GM18861 (cell line): ENCODE measurements at regions not wholly inside any gene's neighbourhood (a gene's known extent, or its start where the extent isn't known, plus 50 kb on each side); places are given as distances from the start of the nearest gene placed in this dataset.
"Not testable (repeated sequence)": the region's sequence is repeated elsewhere in the genome, so short reads cannot be mapped to it uniquely, and the experiment has no call there.

ENCODE experiments used
- ATAC-seq: cut with Tn5 transposase; IDR thresholded peaks from one replicate; pipeline ENCODE4 v1.9.1; 2021; ENCODE audit not compliant: unreplicated experiment

DNA sequence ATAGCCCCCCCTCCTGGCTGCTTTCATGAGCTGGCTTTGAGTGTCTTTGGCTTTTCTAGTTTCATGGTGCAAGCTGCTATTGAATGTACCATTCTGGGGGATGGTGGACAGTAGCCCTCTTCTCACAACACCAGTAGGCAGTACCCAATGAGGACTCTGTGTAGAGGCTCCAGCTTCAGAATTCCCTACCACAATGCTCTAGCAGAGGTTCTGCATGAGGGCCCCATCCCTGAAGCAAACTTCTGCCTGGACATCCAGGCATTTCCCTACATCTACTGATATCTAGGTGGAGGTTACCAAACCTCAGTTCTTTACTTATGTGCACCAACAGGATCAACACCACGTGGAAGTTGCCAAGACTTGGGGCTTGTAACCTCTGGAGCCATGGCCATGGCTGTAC, 1742.9 kb downstream of the SI start:
- ATAC-seq, result no peak

DNA sequence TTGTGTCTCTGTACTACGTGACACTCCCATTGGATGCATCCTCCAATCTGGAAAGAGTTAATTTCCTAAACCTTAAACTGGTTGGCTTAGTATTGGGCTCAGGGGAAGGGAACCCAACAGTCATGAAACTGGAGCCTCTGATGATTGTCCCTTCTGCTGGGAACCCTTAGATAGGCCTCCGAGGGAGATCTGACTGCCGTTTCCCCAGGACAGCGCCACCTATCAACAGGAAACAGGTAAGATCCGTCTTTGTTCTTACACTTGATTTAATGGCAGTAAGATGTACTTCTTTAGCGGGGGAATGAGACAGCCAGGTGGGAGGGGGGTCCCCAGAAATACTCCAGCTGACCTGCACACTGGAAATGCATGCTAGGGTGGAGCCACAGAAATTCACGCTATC, 1749.6 kb downstream of the SI start:
- no peak for ATAC-seq

DNA sequence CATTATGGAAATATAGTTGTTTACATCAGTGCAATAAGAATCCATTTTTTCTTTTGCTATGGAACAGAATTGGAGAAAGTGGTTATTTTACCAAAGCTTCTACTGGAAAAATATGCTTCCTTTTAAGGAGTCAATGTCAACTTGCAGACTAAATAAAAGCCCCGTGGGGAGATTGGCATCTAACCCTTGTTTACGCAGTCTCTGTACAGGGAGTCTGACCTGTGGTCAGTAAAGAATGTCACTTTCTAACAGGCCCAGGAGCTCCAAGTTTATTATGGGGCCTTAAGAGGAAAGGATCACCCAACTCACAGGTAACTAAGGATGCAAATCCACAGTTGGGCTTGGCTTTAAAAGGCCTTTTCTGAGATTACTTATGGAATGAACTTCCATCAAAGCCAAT, 1751.2 kb downstream of the SI start:
- no peak for ATAC-seq

DNA sequence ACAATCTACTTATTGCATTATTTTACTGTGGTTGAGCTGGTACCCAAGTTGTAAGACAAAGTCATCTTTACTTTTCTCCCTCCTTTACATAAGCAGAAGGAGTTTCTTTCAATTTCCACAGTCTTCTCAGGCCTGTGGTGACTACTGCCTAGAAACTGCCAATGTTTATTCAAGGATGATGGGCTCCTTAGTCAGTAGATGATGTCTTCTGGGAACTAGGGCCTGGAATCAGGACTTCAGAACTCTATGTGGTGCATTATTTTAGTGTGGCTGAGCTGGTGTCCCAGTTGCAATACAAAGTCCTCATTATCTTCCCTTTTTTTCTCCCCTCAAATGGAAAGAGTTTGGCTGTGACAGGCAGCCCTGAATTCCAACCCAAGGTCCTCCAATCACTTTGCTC, 1762.5 kb downstream of the SI start:
- no peak for ATAC-seq

DNA sequence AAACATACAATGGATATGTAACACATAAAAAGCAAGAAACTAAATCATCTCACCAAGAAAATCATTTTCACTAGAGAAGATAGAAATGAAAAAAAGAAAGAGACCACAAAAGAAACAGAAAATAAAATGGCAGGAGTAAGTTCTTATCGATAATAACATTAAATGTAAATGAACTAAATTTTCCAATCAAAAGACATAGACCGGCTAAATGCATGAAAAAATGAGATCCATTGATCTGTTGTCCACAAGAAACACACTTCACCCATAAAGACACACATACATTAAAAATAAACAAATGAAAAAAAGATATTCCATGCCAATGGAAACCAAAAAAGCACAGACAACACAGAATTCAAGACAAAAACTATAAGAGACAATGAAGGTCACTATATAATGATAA, 1771.9 kb downstream of the SI start:
- no peak for ATAC-seq

DNA sequence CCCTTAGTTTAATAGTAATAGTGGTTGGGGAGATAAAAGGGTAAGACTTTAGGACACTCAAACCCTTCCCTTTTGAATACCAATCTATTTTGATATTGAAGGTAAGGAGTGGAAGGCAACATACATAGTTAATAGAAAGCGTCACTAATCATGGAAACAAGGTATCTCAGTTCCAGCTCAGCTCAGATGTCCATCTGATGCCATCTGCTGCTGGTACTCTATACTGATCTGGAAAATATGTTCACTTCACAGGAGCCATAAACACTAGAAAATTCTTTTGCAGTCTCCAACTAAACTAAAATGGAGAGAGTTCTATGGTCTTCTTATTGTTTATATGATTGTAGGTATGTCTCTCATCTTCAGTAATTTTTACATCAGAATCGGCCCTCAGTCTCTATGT, 1777.1 kb downstream of the OTOL1 start:
- no peak for ATAC-seq

DNA sequence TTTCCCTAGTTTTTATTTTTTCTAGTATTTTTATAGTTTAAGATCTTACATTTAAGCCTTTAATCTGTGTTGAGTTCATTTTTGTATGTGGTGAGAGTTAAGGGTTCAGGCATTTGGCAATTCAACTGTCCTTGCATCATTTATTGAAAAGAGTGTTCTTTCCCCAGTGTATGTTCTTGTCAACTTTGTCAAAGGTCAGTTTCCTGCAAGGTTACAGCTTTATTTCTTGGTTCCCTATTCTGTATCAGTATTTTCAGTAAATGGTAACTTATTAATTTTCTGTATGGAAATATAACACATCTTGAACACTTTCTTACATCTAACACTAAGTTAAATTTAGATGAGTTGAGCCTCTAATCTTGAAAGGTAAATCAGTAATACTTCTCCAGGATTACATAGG, 1770.1 kb downstream of the OTOL1 start:
- no peak for ATAC-seq

DNA sequence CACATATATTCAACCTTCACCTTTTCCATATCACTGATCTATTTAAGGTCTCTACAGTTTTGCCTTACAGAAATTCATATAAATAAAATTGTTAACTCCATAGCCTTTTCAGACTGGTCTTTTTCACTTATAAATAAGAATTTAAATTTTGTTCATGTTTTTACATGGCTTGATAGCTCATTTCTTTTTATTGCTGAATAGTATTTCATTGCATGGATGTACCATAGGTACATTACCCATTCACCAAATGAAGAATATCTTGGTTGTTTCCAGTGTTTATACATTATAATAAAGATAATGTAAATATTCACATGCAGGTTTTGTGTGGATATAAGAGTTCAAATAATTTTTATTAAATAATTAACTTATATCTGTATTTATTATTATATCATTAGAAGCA, 1765.0 kb downstream of the OTOL1 start:
- ATAC-seq, result no peak

DNA sequence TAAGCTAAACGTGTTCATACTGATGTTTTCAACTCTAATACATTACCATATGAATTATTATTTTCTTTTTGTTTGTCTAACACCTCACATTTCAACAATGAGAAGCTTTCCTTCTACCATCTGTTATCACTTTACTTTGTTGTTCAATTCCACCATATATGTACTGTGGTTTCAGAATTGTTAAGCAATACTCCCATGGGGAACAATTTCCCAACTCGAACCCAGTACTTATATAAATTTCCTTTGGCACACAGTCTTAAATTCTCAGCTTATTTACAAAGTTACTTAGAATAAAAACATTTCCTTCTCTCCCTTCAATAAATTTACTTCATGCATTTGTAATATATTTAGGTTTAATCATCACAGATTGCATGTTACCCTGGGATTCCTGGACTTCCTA, 1764.4 kb downstream of the OTOL1 start:
- no peak for ATAC-seq

DNA sequence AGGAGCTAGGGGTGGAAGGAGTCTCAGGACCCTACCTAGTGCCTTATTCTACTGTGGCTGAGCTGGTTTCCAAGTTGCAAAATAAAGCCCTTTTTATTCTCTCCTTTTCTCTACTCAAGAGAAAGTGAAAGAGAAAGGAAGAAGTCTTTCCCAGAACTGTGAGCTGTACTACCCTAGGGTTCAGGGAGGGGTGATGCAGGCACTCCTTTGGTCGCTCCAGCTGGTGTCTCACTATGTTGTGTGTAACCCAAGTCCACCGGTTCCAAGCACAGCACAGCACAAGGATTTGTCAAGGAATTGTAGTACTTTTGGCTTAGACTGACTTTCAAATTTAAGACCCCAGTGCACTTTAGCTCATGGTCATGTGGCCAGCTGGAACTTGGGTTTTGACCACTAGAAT, 1721.7 kb downstream of the OTOL1 start:
- ATAC-seq, result no peak

DNA sequence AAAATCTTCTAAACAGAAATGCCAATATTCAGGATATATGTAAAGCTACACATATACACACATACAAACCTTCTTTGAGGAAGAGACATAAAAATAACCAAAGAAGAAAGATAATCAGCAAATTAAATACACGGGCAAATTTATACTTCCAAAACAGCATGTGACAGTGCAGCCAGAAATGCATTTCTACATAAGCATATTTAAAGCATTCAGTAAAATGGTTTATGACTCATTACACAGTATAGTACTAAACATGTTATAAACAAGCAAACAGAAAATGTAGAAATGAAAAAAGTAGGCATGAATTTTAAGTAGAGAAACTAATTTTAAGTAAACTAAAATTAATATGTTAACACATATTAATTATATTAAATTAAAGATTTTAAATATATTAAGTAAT, 1717.2 kb downstream of the OTOL1 start:
- ATAC-seq, result no peak

DNA sequence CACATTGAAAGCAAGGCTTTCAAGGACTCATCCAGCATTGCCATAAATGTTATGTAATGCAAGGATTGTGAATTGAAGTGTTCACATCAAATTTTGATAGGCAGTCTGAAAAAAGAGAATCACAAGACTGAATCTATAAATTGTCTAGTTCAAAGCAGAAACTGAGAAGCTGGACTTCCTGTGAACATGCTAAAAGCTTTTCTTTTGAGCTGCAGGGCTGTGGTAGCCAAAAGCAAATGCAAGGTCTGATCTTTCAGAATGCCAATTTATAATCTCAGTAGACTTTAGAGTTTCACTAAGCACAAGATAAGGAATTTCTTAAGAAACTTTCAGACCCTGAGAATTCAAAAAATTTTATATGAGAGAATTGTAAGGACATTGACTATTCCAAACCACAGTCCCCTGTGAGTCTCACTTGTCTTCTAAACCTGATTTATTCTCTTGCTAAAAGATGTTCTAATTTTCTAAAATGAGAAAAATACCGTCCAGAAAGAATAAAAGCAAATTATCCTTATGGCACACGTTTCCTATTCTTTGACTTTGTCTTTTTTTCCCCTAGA, 1700.3 kb downstream of the OTOL1 start:
- no peak for ATAC-seq

DNA sequence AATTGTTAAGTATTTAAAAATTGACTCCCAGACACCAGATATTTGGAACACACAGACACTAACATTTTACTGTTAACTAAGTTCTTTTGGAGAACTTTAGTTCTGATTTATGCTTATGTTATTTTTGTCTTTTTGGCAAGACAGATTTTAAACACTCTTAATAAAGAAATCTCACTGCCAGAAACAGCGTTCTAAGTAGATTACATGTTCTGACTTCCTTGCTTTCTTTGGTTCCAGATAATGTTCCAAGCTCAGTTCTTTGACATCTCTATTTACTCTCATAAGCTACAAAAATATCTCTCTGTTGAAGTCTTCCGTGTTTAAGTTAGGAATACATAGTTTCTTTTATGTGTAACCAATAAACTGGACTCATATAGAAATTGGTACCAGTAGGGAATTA, 1699.6 kb downstream of the OTOL1 start:
- no peak for ATAC-seq

DNA sequence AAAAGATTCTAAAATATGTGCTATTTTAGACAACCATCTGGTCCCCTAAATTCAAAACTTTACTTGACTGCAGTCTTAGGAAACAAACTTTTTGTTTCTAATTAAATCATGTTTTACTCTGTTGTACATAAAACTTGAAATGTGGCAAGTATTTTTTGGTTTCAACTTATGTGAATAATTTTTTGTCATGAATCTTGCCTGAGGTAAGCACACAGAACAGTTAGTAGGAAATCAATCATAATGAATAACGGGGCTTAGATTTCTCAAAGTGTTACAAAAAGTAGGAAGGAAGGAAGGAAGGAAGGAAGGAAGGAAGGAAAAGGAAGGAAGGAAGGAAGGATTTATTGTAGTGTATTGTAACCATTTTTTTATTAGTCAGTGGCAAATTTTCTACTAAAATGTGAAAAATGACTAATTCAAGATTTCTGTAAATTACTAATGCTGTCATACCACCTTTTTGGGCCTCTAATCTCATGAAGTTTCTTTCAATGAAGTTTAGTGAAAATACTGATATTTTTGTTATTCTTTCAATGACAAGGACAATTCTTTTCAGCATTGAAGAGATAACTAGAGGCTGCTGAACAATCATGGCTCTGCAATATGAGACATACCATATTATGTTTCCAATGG, 1689.2 kb downstream of the OTOL1 start:
- ATAC-seq, result no peak

DNA sequence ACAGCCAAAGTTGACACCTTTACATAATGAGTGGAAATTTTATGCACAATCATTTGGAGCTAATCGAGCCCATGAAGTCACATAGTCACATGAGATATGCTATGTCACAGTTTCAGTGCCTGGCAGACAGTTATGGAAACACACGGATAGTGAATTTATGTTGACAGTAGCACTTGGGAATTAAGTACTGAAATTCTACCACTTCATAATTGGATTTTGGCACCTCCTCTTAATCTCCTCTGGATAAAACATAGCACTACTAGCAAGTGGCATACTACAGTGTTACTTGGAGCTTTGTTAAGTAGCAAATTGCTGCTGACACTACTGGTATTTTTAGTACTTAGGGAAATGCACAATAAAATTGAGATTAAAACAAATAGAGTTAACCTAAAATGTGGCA, 1679.4 kb downstream of the OTOL1 start:
- ATAC-seq, result no peak

DNA sequence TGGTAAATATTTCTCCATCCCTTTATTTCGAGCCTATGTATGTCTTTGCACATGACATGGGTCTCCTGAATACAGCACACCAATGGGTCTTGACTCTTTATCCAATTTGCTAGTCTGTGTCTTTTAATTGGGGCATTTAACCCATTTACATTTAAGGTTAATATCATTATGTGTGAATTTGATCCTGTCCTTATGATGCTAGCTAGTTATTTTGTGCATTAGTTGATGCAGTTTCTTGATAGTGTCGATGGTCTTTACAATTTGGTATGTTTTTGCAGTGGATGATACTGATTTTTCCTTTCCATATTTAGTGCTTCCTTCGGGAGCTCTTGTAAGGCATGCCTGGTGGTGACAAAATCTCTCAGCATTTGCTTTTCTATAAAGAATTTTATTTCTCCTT, 1675.9 kb downstream of the OTOL1 start:
- ATAC-seq, result not testable (repeated sequence)

DNA sequence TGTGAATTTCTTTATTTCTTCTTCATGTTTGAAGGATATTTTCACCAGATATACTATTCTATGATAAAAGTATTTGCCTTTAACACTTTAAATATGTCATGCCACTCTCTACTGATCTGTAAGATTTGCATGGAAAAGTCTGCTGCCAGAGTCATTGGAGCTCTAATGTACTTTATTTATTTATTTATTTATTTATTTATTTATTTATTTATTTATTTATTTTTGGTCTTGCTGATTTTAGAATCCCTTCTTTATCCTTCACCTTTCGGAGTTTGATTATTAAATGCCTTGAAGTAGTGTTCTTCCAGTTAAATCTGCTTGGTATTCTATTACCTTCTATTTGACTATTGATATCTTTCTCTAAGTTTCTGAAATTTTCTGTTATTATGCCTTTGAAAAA, 1669.6 kb downstream of the OTOL1 start:
- no peak for ATAC-seq

DNA sequence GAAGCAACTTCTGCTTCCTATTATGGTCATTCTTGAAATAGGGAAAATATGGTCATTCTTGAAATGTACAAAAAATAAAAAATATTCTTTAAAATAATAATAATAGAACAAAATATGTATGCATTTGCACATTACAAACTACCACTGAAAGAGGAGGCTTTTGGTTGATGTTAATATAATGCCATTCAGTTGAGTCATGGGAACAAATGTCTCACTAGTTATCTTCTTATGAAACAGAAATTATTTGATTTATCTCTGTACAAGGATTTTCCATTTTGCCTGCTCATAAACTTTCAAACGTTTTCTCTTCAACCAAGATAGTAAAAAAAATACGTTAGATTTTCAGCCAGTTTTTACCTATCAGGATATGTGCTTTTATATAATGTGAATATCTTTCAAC, 1662.7 kb downstream of the OTOL1 start:
- ATAC-seq, result no peak

DNA sequence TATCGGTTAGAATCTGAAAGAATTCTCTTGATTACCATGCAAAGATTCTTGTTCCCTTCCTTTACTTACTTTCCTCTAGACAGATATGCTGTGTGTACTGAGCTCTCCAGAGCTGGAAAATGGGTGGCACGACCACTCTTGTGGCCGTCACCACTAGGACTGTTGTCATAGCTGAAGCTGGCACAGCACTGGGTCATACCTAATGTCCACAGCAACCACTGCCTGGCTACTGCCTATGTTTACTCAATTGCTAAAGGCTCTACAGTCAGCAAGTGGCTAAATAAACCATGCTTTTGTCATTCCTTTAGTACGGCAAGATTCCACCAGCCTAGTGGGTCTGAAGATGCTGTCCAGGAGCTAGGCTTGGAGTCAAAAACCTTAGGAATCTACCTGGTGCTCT, 1643.0 kb downstream of the OTOL1 start:
- ATAC-seq, result no peak

DNA sequence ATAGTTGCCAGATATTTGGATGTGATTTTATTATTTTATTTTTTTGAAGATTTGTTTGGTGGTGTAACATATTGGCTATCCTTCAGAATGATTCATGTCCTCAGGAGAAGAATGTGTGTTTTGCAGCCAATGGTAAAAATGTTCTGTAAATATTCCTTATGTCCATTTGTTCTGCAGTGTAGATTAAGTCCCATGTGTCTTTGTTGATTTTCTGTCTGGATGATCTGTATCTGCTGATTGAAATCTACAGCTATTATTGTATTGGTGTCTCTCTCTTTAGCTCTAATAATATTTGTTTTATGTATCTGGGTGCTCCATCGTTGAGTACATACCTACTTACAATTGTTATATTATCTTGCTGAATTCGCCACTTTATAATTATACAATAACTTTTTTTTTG, 1641.7 kb downstream of the OTOL1 start:
- ATAC-seq, result no peak

DNA sequence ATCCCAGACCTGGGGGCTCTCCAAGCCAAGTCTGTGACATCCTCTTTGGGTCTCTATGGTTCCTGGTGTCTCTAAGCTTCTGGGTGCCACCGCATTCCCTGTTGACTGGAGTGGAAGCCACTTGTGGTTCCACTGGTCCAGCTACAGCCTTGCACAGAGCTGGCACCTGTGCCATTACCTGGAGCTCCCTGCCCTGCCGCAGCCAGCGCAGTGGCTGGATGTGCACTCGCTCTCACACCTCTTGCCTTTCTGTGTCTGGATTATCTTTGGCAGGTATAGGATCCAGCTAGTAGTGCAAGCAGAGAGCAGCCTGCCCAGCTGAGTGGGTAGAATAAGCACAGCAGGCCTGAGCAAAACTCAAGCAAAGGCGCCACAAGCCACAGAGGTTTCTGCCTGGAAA, 1635.5 kb downstream of the OTOL1 start:
- ATAC-seq, result no peak

DNA sequence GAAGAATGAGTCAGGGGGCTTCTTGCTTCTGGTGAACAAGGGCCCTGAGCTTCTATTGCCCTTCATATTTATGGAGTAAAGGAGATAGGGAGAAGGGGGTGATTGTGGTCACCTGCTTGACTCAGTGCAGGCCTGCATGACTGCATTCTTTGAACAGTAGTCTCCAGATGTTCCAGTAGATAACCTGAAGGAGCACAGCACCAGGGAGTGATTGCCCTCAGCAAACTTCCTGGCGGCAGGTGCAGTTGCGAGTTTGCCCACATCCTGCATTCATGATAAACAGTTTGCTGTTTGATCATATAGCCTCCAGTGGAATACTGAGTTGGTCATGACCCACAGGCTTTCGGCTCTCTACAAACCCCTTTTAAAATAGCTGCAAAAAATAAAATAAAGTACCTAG, 1632.7 kb downstream of the OTOL1 start:
- ATAC-seq, result no peak

DNA sequence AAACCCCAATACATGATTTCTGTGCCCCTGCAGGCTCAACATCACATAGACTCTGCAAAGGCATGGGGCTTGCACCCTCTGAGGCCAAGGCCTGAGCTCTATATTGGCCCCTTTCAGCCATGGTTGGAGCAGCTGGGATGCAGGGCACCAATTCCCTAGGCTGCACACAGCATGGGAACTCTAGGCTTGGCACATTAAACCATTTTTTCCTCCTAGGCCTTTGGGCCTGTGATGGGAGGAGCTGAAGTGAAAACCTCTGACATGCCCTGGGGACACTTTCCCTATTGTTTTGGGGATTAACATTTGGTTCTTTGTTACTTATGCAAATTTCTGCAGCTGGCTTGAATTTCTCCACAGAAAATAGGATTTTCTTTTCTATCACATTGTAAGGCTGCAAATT, 1629.5 kb downstream of the OTOL1 start:
- ATAC-seq, result no peak
